Panc1 (cell line): ENCODE measurements at regions not wholly inside any gene's neighbourhood (a gene's known extent, or its start where the extent isn't known, plus 50 kb on each side); places are given as distances from the start of the nearest gene placed in this dataset.

Source experiments
- ATAC-seq: fragments of 200-7000 bp; cut with Tn5 transposase; 2 replicates; pipeline ENCODE4 v1.9.1; 2020; ENCODE audit warnings: mild to moderate bottlenecking, moderate library complexity
- BruUV-seq: library from RNA; stranded (reverse); fragments of 400-500 nt; replicated peaks from 2 replicates; lab custom pipeline; 2021; lab: Mats Ljungman, UMichigan
- CTCF ChIA-PET: fragments of 300-600 bp; sonication (Branson Sonifier 250); formaldehyde crosslinking; loops from one replicate; lab custom pipeline; 2022; ENCODE audit warnings: antibody characterized with exemption; lab: Charles Lee
- POLR2A ChIA-PET: fragments of 300-600 bp; sonication (Branson Sonifier 250); formaldehyde crosslinking; loops from one replicate; lab custom pipeline; 2022; ENCODE audit warnings: antibody characterized with exemption; lab: Charles Lee
- DNase-seq: peaks from one replicate; pipeline ENCODE4 v3.0.0-alpha.2; 2010; ENCODE audit warnings: low read depth, low spot score
- H3K27ac ChIP-seq: 2 replicates; pipeline ENCODE4 v1.5.1; 2011; ENCODE audit warnings: mild to moderate bottlenecking, low read length, inconsistent platforms
- H3K27me3 ChIP-seq: fragments of 200-500 bp; sonication (Bioruptor generic); 2 replicates; pipeline ENCODE4 v1.6.0; 2014; ENCODE audit warnings: low read length, inconsistent platforms; ENCODE audit not compliant: control insufficient read depth, insufficient read depth
- H3K36me3 ChIP-seq: fragments of 200-500 bp; sonication (Bioruptor generic); 2 replicates; pipeline ENCODE4 v1.5.1; 2014; ENCODE audit warnings: inconsistent platforms, mild to moderate bottlenecking, low read length, moderate library complexity; ENCODE audit not compliant: control insufficient read depth, insufficient read depth
- H3K4me1 ChIP-seq: 2 replicates; pipeline ENCODE4 v1.5.1; 2011; ENCODE audit warnings: inconsistent platforms, mild to moderate bottlenecking, low read length, moderate library complexity; ENCODE audit not compliant: control insufficient read depth, insufficient read depth
- H3K4me3 ChIP-seq, 2 experiments: 2 replicates each; pipeline ENCODE4 v1.5.1; 2011 to 2012; ENCODE audit warnings: low read depth in 2 of 2, low read length in 2 of 2, mild to moderate bottlenecking in 2 of 2, inconsistent platforms in 1 of 2, moderate library complexity in 1 of 2
- H3K9me3 ChIP-seq: fragments of 200-500 bp; sonication (Bioruptor generic); 2 replicates; pipeline ENCODE4 v1.5.1; 2014; ENCODE audit warnings: low read depth, mild to moderate bottlenecking, inconsistent platforms, low read length, moderate library complexity; ENCODE audit not compliant: control insufficient read depth, insufficient read depth
- POLR2AphosphoS5 ChIP-seq: IDR thresholded peaks from 2 replicates; pipeline ENCODE4 v1.6.1; 2012; ENCODE audit warnings: mild to moderate bottlenecking, low read depth, low read length, moderate library complexity
- REST ChIP-seq, 2 experiments: IDR thresholded peaks; 2 replicates each; pipeline ENCODE4 v1.6.1; 2011 to 2012; ENCODE audit warnings: low read depth in 2 of 2, control low read depth in 1 of 2, low read length in 1 of 2, mild to moderate bottlenecking in 1 of 2, moderate library complexity in 1 of 2; ENCODE audit not compliant: insufficient read depth in 1 of 2
- SIN3A ChIP-seq: IDR thresholded peaks from 2 replicates; pipeline ENCODE4 v1.6.1; 2012; ENCODE audit warnings: low read depth, mild to moderate bottlenecking, low read length, moderate library complexity, borderline replicate concordance; ENCODE audit not compliant: insufficient read depth
- TCF7L2 ChIP-seq: IDR thresholded peaks from 2 replicates; pipeline ENCODE4 v1.6.1; 2011; ENCODE audit warnings: mild to moderate bottlenecking, low read depth, low read length, inconsistent platforms
- in situ Hi-C: cut with HindIII; loops from 2 replicates; pipeline ENCODE4 v1.10.0; 2016; ENCODE audit warnings: low sequenced_read_pairs, low pct_unique_long_range_greater_than_20kb
- intact Hi-C: fragments of 100-400 bp; cut with micrococcal nuclease; formaldehyde crosslinking; loops from one replicate; pipeline ENCODE4 v1.10.0; 2022; ENCODE audit not compliant: unreplicated experiment
- TF ChIP-seq, protein P1 (sequence below): fragments of 450-650 bp; IDR thresholded peaks from 2 replicates; pipeline ENCODE4 v1.5.1; 2017; ENCODE audit warnings: mild to moderate bottlenecking

DNA sequence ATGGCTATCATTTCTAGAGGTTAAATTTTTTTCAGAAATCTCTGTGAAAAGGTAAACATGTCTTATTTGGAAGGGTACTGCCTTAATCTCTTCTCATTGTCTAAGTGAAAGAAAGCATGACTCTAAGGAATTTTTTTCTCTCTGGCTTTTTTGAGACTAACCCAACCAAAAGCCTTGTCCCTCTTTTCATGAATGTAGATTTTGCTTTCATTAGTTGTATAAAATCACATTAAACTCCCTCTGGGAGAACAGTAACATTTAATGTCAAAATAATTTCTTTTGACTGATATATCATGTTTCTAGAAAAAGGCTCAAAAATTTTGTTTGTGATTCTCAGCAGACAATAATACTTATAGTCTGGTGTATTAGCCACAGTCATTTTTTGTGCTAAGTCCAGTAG is 168.4 kb upstream of the SPOPL start:
- H3K27me3 ChIP-seq = no peaks in the 10 kb centered on the region
- DNase-seq (no peak), ATAC-seq (no peak)
- intact Hi-C loops (no loop called here), in situ Hi-C loops (no loop called here)
- no peak overlapping the region for H3K27ac ChIP-seq
- POLR2A ChIA-PET = no interaction called here
- H3K4me1 ChIP-seq = no peaks in the 10 kb centered on the region
- no TSS peak for BruUV-seq
- TF ChIP-seq SIN3A (no peak), POLR2AphosphoS5 (no peak), TCF7L2 (no peak), REST (IDR thresholded peaks at IDR 0.05; ENCODE audit: insufficient read depth in 1 of 2, low read depth in 2 of 2, low read length in 1 of 2) (no peak)
- TF ChIP-seq, protein P1, sequence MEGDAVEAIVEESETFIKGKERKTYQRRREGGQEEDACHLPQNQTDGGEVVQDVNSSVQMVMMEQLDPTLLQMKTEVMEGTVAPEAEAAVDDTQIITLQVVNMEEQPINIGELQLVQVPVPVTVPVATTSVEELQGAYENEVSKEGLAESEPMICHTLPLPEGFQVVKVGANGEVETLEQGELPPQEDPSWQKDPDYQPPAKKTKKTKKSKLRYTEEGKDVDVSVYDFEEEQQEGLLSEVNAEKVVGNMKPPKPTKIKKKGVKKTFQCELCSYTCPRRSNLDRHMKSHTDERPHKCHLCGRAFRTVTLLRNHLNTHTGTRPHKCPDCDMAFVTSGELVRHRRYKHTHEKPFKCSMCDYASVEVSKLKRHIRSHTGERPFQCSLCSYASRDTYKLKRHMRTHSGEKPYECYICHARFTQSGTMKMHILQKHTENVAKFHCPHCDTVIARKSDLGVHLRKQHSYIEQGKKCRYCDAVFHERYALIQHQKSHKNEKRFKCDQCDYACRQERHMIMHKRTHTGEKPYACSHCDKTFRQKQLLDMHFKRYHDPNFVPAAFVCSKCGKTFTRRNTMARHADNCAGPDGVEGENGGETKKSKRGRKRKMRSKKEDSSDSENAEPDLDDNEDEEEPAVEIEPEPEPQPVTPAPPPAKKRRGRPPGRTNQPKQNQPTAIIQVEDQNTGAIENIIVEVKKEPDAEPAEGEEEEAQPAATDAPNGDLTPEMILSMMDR = no peak
- CTCF ChIA-PET = no interaction called here
- H3K4me3 ChIP-seq = no peak overlapping the region
- no peaks in the 10 kb centered on the region for H3K9me3 ChIP-seq
- no peaks in the 10 kb centered on the region for H3K36me3 ChIP-seq

GRCh38 chr2:138333677-138334076 is 167.9 kb upstream of the SPOPL start:
- no peak overlapping the region for H3K27ac ChIP-seq
- CTCF ChIA-PET = no interaction called here
- no peak for DNase-seq
- POLR2A ChIA-PET = interaction anchor here (0.6 kb wide), 1 partner anchor 411 kb away, joined by 3 read pairs; no protein-coding TSS in a partner anchor
- H3K9me3 ChIP-seq = no peaks in the 10 kb centered on the region
- intact Hi-C loops (no loop called here), in situ Hi-C loops (no loop called here)
- BruUV-seq = no TSS peak
- H3K27me3 ChIP-seq = no peaks in the 10 kb centered on the region
- no peak for TF ChIP-seq REST (IDR thresholded peaks at IDR 0.05; ENCODE audit: insufficient read depth in 1 of 2, low read depth in 2 of 2, low read length in 1 of 2)
- TF ChIP-seq SIN3A = no peak
- TF ChIP-seq TCF7L2 = no peak
- no peak for TF ChIP-seq POLR2AphosphoS5
- TF ChIP-seq, protein P1 = no peak
- H3K4me1 ChIP-seq = no peaks in the 10 kb centered on the region
- H3K36me3 ChIP-seq = no peaks in the 10 kb centered on the region
- H3K4me3 ChIP-seq = no peak overlapping the region
- ATAC-seq = no peak
